Neural cell (in vitro differentiated cells): ENCODE measurements at regions not wholly inside any gene's neighbourhood (a gene's known extent, or its start where the extent isn't known, plus 50 kb on each side); places are given as distances from the start of the nearest gene placed in this dataset.

Experiments used
- H2AFZ ChIP-seq: fragments of 200-600, 300-800 bp; sonication (generic), shearing (Covaris generic); 2 replicates; pipeline ENCODE4 v1.6.0; 2014; ENCODE audit warnings: low read depth, mild to moderate bottlenecking, antibody characterized with exemption, low read length, moderate library complexity
- H3F3A ChIP-seq: fragments of 200-600 bp; shearing (Covaris generic); 2 replicates; pipeline ENCODE4 v1.6.1; 2016; ENCODE audit warnings: mild to moderate bottlenecking, moderate library complexity, mixed read lengths, antibody characterized with exemption, low read length; ENCODE audit not compliant: insufficient read depth, poor library complexity, severe bottlenecking
- H3K27ac ChIP-seq: fragments of 200-600, 300-800 bp; sonication (generic), shearing (Covaris generic); 2 replicates; pipeline ENCODE4 v1.5.1; 2014; ENCODE audit warnings: mild to moderate bottlenecking, low read length, moderate library complexity
- H3K27me3 ChIP-seq: fragments of 300-800, 200-600 bp; sonication (generic), shearing (Covaris generic); 2 replicates; pipeline ENCODE4 v1.6.0; 2014; ENCODE audit warnings: mild to moderate bottlenecking, low read depth, low read length, moderate library complexity; ENCODE audit not compliant: insufficient read depth
- H3K36me3 ChIP-seq: fragments of 300-800, 200-600 bp; sonication (generic), shearing (Covaris generic); 2 replicates; pipeline ENCODE4 v1.5.1; 2014; ENCODE audit warnings: mild to moderate bottlenecking, antibody characterized with exemption, low read length, moderate library complexity; ENCODE audit not compliant: insufficient read depth
- H3K4me2 ChIP-seq: fragments of 300-800, 200-600 bp; sonication (generic), shearing (Covaris generic); 2 replicates; pipeline ENCODE4 v1.6.0; 2014; ENCODE audit warnings: mild to moderate bottlenecking, low read length
- H3K4me3 ChIP-seq: fragments of 300-800, 200-600 bp; sonication (generic), shearing (Covaris generic); 2 replicates; pipeline ENCODE4 v1.5.1; 2014; ENCODE audit warnings: mild to moderate bottlenecking, low read length, moderate library complexity
- H3K79me2 ChIP-seq: fragments of 200-600 bp; shearing (Covaris generic); replicated peaks from 2 replicates; pipeline ENCODE4 v1.6.0; 2014; ENCODE audit warnings: mild to moderate bottlenecking, low read length, moderate library complexity; ENCODE audit not compliant: insufficient read depth
- H3K9ac ChIP-seq: fragments of 300-800, 200-600 bp; sonication (generic), shearing (Covaris generic); 2 replicates; pipeline ENCODE4 v1.6.1; 2016; ENCODE audit warnings: mild to moderate bottlenecking, low read length, mixed read lengths
- H3K9me2 ChIP-seq: fragments of 200-600 bp; shearing (Covaris generic); 2 replicates; pipeline ENCODE4 v1.6.1; 2016; ENCODE audit warnings: mild to moderate bottlenecking, low read length, mixed read lengths; ENCODE audit not compliant: insufficient read depth
- H3K9me3 ChIP-seq: fragments of 200-600, 300-800 bp; sonication (generic), shearing (Covaris generic); 2 replicates; pipeline ENCODE4 v1.6.1; 2016; ENCODE audit warnings: mild to moderate bottlenecking, mixed run types, low read length, moderate library complexity, mixed read lengths
- H4K20me1 ChIP-seq: fragments of 200-600 bp; shearing (Covaris generic); 2 replicates; pipeline ENCODE4 v1.6.1; 2016; ENCODE audit warnings: mild to moderate bottlenecking, mixed run types; ENCODE audit not compliant: insufficient read depth
- EP300 ChIP-seq: fragments of 450-650 bp; conservative IDR thresholded peaks from 2 replicates; pipeline ENCODE4 v1.6.1; 2014; ENCODE audit warnings: antibody characterized with exemption, mild to moderate bottlenecking, moderate library complexity; ENCODE audit not compliant: poor library complexity, severe bottlenecking
- EZH2 ChIP-seq: fragments of 200-600, 300-800 bp; shearing (Covaris generic), sonication (generic); IDR thresholded peaks from 2 replicates; pipeline ENCODE4 v1.6.1; 2014; ENCODE audit warnings: antibody characterized with exemption, low read length, borderline replicate concordance, mild to moderate bottlenecking; ENCODE audit not compliant: insufficient read depth, poor library complexity, severe bottlenecking
- MXI1 ChIP-seq: fragments of 450-650 bp; conservative IDR thresholded peaks from 2 replicates; pipeline ENCODE4 v1.6.1; 2014; ENCODE audit warnings: antibody characterized with exemption, mild to moderate bottlenecking; ENCODE audit not compliant: poor library complexity, severe bottlenecking
- POLR2AphosphoS5 ChIP-seq: IDR thresholded peaks from 2 replicates; pipeline ENCODE4 v1.6.1; 2012
- RAD21 ChIP-seq: fragments of 450-650 bp; conservative IDR thresholded peaks from 2 replicates; pipeline ENCODE4 v1.6.1; 2014; ENCODE audit warnings: antibody characterized with exemption, mild to moderate bottlenecking, moderate library complexity
- SMC3 ChIP-seq: fragments of 450-650 bp; conservative IDR thresholded peaks from 2 replicates; pipeline ENCODE4 v1.6.1; 2014; ENCODE audit warnings: antibody characterized with exemption, mild to moderate bottlenecking, moderate library complexity; ENCODE audit not compliant: poor library complexity
- TAF1 ChIP-seq: IDR thresholded peaks from 2 replicates; pipeline ENCODE4 v1.6.1; 2012; ENCODE audit warnings: low read depth
- TF ChIP-seq, protein P1 (sequence below): fragments of 450-650 bp; IDR thresholded peaks from 2 replicates; pipeline ENCODE4 v1.5.1; 2014; ENCODE audit warnings: antibody characterized with exemption, mild to moderate bottlenecking, moderate library complexity; ENCODE audit not compliant: poor library complexity, severe bottlenecking
- TF ChIP-seq, protein P2 (sequence below): IDR thresholded peaks from 2 replicates; pipeline ENCODE4 v1.6.1; 2012; ENCODE audit warnings: borderline replicate concordance

DNA sequence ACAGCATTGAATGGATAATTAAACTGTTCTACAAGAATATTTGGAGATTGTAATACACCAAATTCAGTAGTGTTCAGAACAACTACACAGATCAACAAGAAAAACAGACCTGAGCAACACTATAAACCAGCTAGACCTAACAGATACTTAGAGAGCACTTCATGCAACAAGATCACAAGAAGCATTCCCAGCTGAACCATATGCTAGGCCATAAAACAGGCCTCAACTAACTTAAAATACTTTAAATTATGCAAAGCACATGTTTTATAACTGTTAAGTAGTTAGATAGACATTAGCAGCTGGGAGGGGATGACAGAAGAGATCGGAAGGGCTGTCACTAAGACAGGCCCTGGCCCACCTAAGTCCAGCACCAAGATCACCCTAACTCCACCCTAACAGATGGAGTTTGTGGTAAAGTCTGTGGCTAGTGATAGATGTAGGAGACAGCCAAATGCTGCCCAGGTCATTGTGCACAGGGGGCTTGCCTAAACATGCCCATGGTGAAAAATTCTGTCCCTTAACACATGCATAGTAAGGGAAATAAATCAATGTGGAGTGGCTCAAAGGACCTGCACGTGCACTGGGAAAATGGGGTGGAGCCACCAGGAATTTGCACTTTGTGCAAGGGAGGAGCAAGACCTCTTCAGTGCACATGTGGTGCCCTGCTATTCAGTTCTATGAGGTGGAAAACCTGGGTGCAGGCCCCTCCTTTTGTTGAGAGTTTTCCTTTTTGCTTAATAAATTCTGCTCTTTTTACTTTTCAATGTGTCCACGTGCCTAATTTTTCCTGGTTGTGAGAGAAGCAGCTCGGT, 567.8 kb upstream of the NRG3 start:
- TF ChIP-seq EP300 = no peak
- TF ChIP-seq, protein P1, sequence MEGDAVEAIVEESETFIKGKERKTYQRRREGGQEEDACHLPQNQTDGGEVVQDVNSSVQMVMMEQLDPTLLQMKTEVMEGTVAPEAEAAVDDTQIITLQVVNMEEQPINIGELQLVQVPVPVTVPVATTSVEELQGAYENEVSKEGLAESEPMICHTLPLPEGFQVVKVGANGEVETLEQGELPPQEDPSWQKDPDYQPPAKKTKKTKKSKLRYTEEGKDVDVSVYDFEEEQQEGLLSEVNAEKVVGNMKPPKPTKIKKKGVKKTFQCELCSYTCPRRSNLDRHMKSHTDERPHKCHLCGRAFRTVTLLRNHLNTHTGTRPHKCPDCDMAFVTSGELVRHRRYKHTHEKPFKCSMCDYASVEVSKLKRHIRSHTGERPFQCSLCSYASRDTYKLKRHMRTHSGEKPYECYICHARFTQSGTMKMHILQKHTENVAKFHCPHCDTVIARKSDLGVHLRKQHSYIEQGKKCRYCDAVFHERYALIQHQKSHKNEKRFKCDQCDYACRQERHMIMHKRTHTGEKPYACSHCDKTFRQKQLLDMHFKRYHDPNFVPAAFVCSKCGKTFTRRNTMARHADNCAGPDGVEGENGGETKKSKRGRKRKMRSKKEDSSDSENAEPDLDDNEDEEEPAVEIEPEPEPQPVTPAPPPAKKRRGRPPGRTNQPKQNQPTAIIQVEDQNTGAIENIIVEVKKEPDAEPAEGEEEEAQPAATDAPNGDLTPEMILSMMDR = no peak
- TF ChIP-seq MXI1 = no peak
- no peak for TF ChIP-seq SMC3
- no peak for TF ChIP-seq EZH2
- no peak for TF ChIP-seq TAF1
- TF ChIP-seq POLR2AphosphoS5 = no peak
- TF ChIP-seq, protein P2, sequence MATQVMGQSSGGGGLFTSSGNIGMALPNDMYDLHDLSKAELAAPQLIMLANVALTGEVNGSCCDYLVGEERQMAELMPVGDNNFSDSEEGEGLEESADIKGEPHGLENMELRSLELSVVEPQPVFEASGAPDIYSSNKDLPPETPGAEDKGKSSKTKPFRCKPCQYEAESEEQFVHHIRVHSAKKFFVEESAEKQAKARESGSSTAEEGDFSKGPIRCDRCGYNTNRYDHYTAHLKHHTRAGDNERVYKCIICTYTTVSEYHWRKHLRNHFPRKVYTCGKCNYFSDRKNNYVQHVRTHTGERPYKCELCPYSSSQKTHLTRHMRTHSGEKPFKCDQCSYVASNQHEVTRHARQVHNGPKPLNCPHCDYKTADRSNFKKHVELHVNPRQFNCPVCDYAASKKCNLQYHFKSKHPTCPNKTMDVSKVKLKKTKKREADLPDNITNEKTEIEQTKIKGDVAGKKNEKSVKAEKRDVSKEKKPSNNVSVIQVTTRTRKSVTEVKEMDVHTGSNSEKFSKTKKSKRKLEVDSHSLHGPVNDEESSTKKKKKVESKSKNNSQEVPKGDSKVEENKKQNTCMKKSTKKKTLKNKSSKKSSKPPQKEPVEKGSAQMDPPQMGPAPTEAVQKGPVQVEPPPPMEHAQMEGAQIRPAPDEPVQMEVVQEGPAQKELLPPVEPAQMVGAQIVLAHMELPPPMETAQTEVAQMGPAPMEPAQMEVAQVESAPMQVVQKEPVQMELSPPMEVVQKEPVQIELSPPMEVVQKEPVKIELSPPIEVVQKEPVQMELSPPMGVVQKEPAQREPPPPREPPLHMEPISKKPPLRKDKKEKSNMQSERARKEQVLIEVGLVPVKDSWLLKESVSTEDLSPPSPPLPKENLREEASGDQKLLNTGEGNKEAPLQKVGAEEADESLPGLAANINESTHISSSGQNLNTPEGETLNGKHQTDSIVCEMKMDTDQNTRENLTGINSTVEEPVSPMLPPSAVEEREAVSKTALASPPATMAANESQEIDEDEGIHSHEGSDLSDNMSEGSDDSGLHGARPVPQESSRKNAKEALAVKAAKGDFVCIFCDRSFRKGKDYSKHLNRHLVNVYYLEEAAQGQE = no peak
- TF ChIP-seq RAD21 = no peak
- Histone ChIP-seq H2AFZ (no peak overlapping the region), H4K20me1 (no peaks in the 10 kb centered on the region), H3K27me3 (no peaks in the 10 kb centered on the region), H3K36me3 (no peaks in the 10 kb centered on the region), H3K9me3 (no peaks in the 10 kb centered on the region), H3F3A (no peaks in the 10 kb centered on the region), H3K4me3 (no peak overlapping the region), H3K9ac (no peak overlapping the region), H3K9me2 (no peaks in the 10 kb centered on the region), H3K79me2 (no peaks in the 10 kb centered on the region), H3K4me2 (no peak overlapping the region), H3K27ac (no peak overlapping the region)

DNA sequence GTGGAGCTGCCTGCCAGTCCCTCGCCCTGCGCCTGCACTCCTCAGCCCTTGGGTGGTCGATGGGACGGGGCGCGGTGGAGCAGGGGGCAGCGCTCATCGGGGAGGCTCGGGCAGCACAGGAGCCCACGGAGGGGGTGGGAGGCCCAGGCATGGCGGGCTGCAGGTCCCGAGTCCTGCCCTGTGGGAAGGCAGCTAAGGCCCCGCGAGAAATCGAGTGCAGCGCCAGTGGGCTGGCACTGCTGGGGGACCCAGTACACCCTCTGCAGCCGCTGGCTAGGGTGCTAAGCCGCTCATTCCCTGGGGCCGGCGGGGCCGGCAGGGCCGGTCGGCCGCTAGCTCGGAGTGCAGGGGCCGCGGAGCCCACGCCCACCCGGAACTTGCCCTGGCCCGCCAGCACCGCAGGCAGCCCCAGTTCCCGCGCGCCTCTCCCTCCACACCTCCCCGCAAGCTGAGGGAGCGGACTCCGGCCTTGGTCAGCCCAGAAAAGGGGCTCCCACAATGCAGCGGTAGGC, 565.9 kb upstream of the NRG3 start:
- Histone ChIP-seq H3K9me2 (no peaks in the 10 kb centered on the region), H3K79me2 (no peaks in the 10 kb centered on the region), H3K4me3 (no peak overlapping the region), H3K36me3 (no peaks in the 10 kb centered on the region), H3K9me3 (no peaks in the 10 kb centered on the region), H3K27ac (no peak overlapping the region), H3F3A (no peaks in the 10 kb centered on the region), H2AFZ (no peak overlapping the region), H3K9ac (no peak overlapping the region), H4K20me1 (no peaks in the 10 kb centered on the region), H3K27me3 (no peaks in the 10 kb centered on the region), H3K4me2 (no peak overlapping the region)
- TF ChIP-seq POLR2AphosphoS5 (no peak), MXI1 (no peak), RAD21 (no peak), EP300 (no peak), TAF1 (no peak), EZH2 (no peak), SMC3 (no peak)
- TF ChIP-seq, protein P1 = no peak
- TF ChIP-seq, protein P2 = no peak
